ENCODE measurements at regions not wholly inside any gene's neighbourhood (a gene's known extent, or its start where the extent isn't known, plus 50 kb on each side); places are given as distances from the start of the nearest gene placed in this dataset.

GRCh38 chr3:127066635-127067034 is 83.7 kb downstream of the PLXNA1 start:
- Histone ChIP-seq H3K79me2 (ENCODE audit: insufficient read depth, low read length) (no peaks in the 10 kb centered on the region), H3K27me3 (ENCODE audit: insufficient read depth, low read length, poor library complexity) (no peaks in the 10 kb centered on the region), H3K4me2 (ENCODE audit: insufficient read depth, low read length) (no peak overlapping the region), H3K4me1 (ENCODE audit: insufficient read depth, low read length) (no peaks in the 10 kb centered on the region), H4K20me1 (ENCODE audit: insufficient read depth, low read length) (no peaks in the 10 kb centered on the region), H3K4me3 (ENCODE audit: low read depth in 1 of 2, low read length in 2 of 2) (no peak overlapping the region), H3K27ac (ENCODE audit: low read length) (no peak overlapping the region), H3K36me3 (ENCODE audit: insufficient read depth, low read length) (no peaks in the 10 kb centered on the region), H3K9ac (ENCODE audit: low read depth, low read length) (no peak overlapping the region), H2AFZ (ENCODE audit: low read depth, low read length) (no peak overlapping the region), H3K9me3 (ENCODE audit: insufficient read depth, low read length, severe bottlenecking) (no peaks in the 10 kb centered on the region)
- ATAC-seq (ENCODE audit: insufficient read depth, low read depth) (no peak), DNase-seq (no peak)
- no peak for TF ChIP-seq CTCF (IDR thresholded peaks at IDR 0.05; ENCODE audit: borderline replicate concordance, extremely low read depth, low read length, poor library complexity, severe bottlenecking)
- TF ChIP-seq EZH2 (IDR thresholded peaks at IDR 0.05; ENCODE audit: borderline replicate concordance, low read depth, low read length, severe bottlenecking): no peak

GRCh38 chr3:127067116-127067910 is 84.4 kb downstream of the PLXNA1 start:
- H3K4me1 ChIP-seq (ENCODE audit: insufficient read depth, low read length): no peaks in the 10 kb centered on the region
- no peaks in the 10 kb centered on the region for H3K79me2 ChIP-seq (ENCODE audit: insufficient read depth, low read length)
- TF ChIP-seq CTCF (IDR thresholded peaks at IDR 0.05; ENCODE audit: borderline replicate concordance, extremely low read depth, low read length, poor library complexity, severe bottlenecking) (no peak), EZH2 (IDR thresholded peaks at IDR 0.05; ENCODE audit: borderline replicate concordance, low read depth, low read length, severe bottlenecking) (no peak)
- DNase-seq: no peak
- H3K4me2 ChIP-seq (ENCODE audit: insufficient read depth, low read length): no peak overlapping the region
- H3K9ac ChIP-seq (ENCODE audit: low read depth, low read length): no peak overlapping the region
- H3K27ac ChIP-seq (ENCODE audit: low read length): no peak overlapping the region
- H3K4me3 ChIP-seq (ENCODE audit: low read depth in 1 of 2, low read length in 2 of 2): no peak overlapping the region
- no peaks in the 10 kb centered on the region for H3K27me3 ChIP-seq (ENCODE audit: insufficient read depth, low read length, poor library complexity)
- no peak overlapping the region for H2AFZ ChIP-seq (ENCODE audit: low read depth, low read length)
- no peaks in the 10 kb centered on the region for H3K9me3 ChIP-seq (ENCODE audit: insufficient read depth, low read length, severe bottlenecking)
- H3K36me3 ChIP-seq (ENCODE audit: insufficient read depth, low read length): no peaks in the 10 kb centered on the region
- no peaks in the 10 kb centered on the region for H4K20me1 ChIP-seq (ENCODE audit: insufficient read depth, low read length)
- no peak for ATAC-seq (ENCODE audit: insufficient read depth, low read depth)

- Histone ChIP-seq H3K4me2 (ENCODE audit: insufficient read depth, low read length) (no peak overlapping the region), H3K9me3 (ENCODE audit: insufficient read depth, low read length, severe bottlenecking) (no peaks in the 10 kb centered on the region), H2AFZ (ENCODE audit: low read depth, low read length) (no peak overlapping the region), H3K4me3 (ENCODE audit: low read depth in 1 of 2, low read length in 2 of 2) (no peak overlapping the region), H3K27ac (ENCODE audit: low read length) (no peak overlapping the region), H4K20me1 (ENCODE audit: insufficient read depth, low read length) (no peaks in the 10 kb centered on the region; the same call in 1 of the 2 replicates), H3K9ac (ENCODE audit: low read depth, low read length) (no peak overlapping the region), H3K27me3 (ENCODE audit: insufficient read depth, low read length, poor library complexity) (no peaks in the 10 kb centered on the region), H3K79me2 (ENCODE audit: insufficient read depth, low read length) (no peaks in the 10 kb centered on the region), H3K4me1 (ENCODE audit: insufficient read depth, low read length) (no peaks in the 10 kb centered on the region), H3K36me3 (ENCODE audit: insufficient read depth, low read length) (no peaks in the 10 kb centered on the region)
- DNase-seq: no peak
- no peak for ATAC-seq (ENCODE audit: insufficient read depth, low read depth)
- TF ChIP-seq EZH2 (IDR thresholded peaks at IDR 0.05; ENCODE audit: borderline replicate concordance, low read depth, low read length, severe bottlenecking) (no peak), CTCF (IDR thresholded peaks at IDR 0.05; ENCODE audit: borderline replicate concordance, extremely low read depth, low read length, poor library complexity, severe bottlenecking) (no peak)
Observed at GRCh38 chr3:127068111-127068810, 85.3 kb downstream of the PLXNA1 start.
